GM06990 (cell line): ENCODE measurements at regions not wholly inside any gene's neighbourhood (a gene's known extent, or its start where the extent isn't known, plus 50 kb on each side); places are given as distances from the start of the nearest gene placed in this dataset.

Experiments used
- DNase-seq: peaks from one replicate; pipeline ENCODE4 v3.0.0-alpha.2; 2011; ENCODE audit not compliant: insufficient read length; ENCODE audit errors: extremely low read depth
- H3K27me3 ChIP-seq: replicated peaks from 2 replicates; pipeline ENCODE4 v1.6.0; 2011; ENCODE audit warnings: low read length; ENCODE audit not compliant: control insufficient read depth, insufficient read depth
- H3K36me3 ChIP-seq: 2 replicates; pipeline ENCODE4 v1.5.1; 2011; ENCODE audit warnings: low read length; ENCODE audit not compliant: control insufficient read depth, insufficient read depth
- H3K4me3 ChIP-seq: replicated peaks from 2 replicates; pipeline ENCODE4 v1.5.1; 2011; ENCODE audit warnings: low read depth, mild to moderate bottlenecking, control low read depth, low read length
- CTCF ChIP-seq: IDR thresholded peaks from 2 replicates; pipeline ENCODE4 v1.5.1; 2011; ENCODE audit warnings: low read length, control low read depth, mild to moderate bottlenecking, inconsistent platforms; ENCODE audit not compliant: insufficient read depth, poor library complexity, severe bottlenecking

- H3K4me3 ChIP-seq = no peak overlapping the region
- no peak for DNase-seq
- H3K27me3 ChIP-seq = no peaks in the 10 kb centered on the region; the same call in none of the 2 replicates
- no peaks in the 10 kb centered on the region for H3K36me3 ChIP-seq
- no peak for TF ChIP-seq CTCF
Observed at GRCh38 chr2:237022533-237022932, 63.2 kb upstream of the COPS8 start.

GRCh38 chr2:237024255-237024654 is 61.4 kb upstream of the COPS8 start:
- TF ChIP-seq CTCF = no peak
- Histone ChIP-seq H3K27me3 (no peaks in the 10 kb centered on the region; the same call in none of the 2 replicates), H3K4me3 (no peak overlapping the region), H3K36me3 (no peaks in the 10 kb centered on the region)
- no peak for DNase-seq

GRCh38 chr2:237025090-237025865 is 60.4 kb upstream of the COPS8 start:
- H3K27me3 ChIP-seq = no peaks in the 10 kb centered on the region; the same call in none of the 2 replicates
- DNase-seq = no peak
- H3K4me3 ChIP-seq = no peak overlapping the region
- no peak for TF ChIP-seq CTCF
- H3K36me3 ChIP-seq = no peaks in the 10 kb centered on the region

GRCh38 chr2:237026981-237027711 is 58.5 kb upstream of the COPS8 start:
- DNase-seq = no peak
- no peaks in the 10 kb centered on the region for H3K36me3 ChIP-seq
- TF ChIP-seq CTCF = peak; percentile 68

GRCh38 chr2:237027712-237028029 is 58.0 kb upstream of the COPS8 start:
- Histone ChIP-seq H3K4me3 (no peak overlapping the region), H3K36me3 (no peaks in the 10 kb centered on the region), H3K27me3 (no peaks in the 10 kb centered on the region; the same call in none of the 2 replicates)
- no peak for TF ChIP-seq CTCF
- no peak for DNase-seq

More at GRCh38 chr2:237026981-237027711, 58.5 kb upstream of the COPS8 start:
- Histone ChIP-seq H3K27me3 (no peaks in the 10 kb centered on the region; the same call in none of the 2 replicates), H3K4me3 (no peak overlapping the region)
